Progenitor cell of endocrine pancreas (in vitro differentiated cells): ENCODE measurements at regions not wholly inside any gene's neighbourhood (a gene's known extent, or its start where the extent isn't known, plus 50 kb on each side); places are given as distances from the start of the nearest gene placed in this dataset.

ENCODE experiments used
- DNase-seq: peaks from one replicate; pipeline ENCODE4 v3.0.0; 2021; ENCODE audit warnings: low spot score; ENCODE audit not compliant: unreplicated experiment
- H3K27ac Mint-ChIP-seq: 2 replicates; pipeline ENCODE4 v1.8.0; 2021; ENCODE audit warnings: mild to moderate bottlenecking, moderate library complexity, mixed read lengths
- H3K27me3 Mint-ChIP-seq: 2 replicates; pipeline ENCODE4 v1.8.0; 2021; ENCODE audit warnings: mixed read lengths
- H3K36me3 Mint-ChIP-seq: 2 replicates; pipeline ENCODE4 v1.8.0; 2022; ENCODE audit warnings: mixed read lengths; ENCODE audit not compliant: insufficient read depth
- H3K4me1 Mint-ChIP-seq: 2 replicates; pipeline ENCODE4 v1.8.0; 2021; ENCODE audit warnings: low read depth, mixed read lengths
- H3K4me3 Mint-ChIP-seq: 2 replicates; pipeline ENCODE4 v1.8.0; 2021; ENCODE audit warnings: low read depth, mild to moderate bottlenecking, moderate library complexity, mixed read lengths
- H3K9me3 Mint-ChIP-seq: 2 replicates; pipeline ENCODE4 v1.8.0; 2021; ENCODE audit warnings: low read depth, mixed read lengths
- CTCF ChIP-seq: fragments of 200-600 bp; sonication (generic); IDR thresholded peaks from one replicate; pipeline ENCODE4 v1.5.0; 2021; ENCODE audit warnings: antibody characterized with exemption, mild to moderate bottlenecking; ENCODE audit not compliant: unreplicated experiment

- Mint-ChIP-seq H3K27ac (no peak overlapping the region), H3K9me3 (no peaks in the 10 kb centered on the region), H3K36me3 (no peaks in the 10 kb centered on the region), H3K4me3 (no peak overlapping the region), H3K27me3 (no peaks in the 10 kb centered on the region), H3K4me1 (peaks cover 15% of the 10 kb centered on the region)
- DNase-seq = no peak
- TF ChIP-seq CTCF = no peak
Measured at GRCh38 chr7:80318081-80318480, 183.4 kb downstream of the GNAI1 start.

- Mint-ChIP-seq H3K4me3 (no peak overlapping the region), H3K36me3 (no peaks in the 10 kb centered on the region), H3K27ac (no peak overlapping the region), H3K9me3 (no peaks in the 10 kb centered on the region), H3K27me3 (no peaks in the 10 kb centered on the region), H3K4me1 (peaks cover 23% of the 10 kb centered on the region)
- TF ChIP-seq CTCF = no peak
- no peak for DNase-seq
Measured at GRCh38 chr7:80316811-80317210, 182.2 kb downstream of the GNAI1 start.

GRCh38 chr7:80313716-80314115, 179.1 kb downstream of the GNAI1 start:
- no peak overlapping the region for H3K27ac Mint-ChIP-seq
- no peak for DNase-seq
- no peaks in the 10 kb centered on the region for H3K9me3 Mint-ChIP-seq
- H3K4me1 Mint-ChIP-seq = peaks cover 30% of the 10 kb centered on the region
- no peaks in the 10 kb centered on the region for H3K27me3 Mint-ChIP-seq
- no peak overlapping the region for H3K4me3 Mint-ChIP-seq
- no peak for TF ChIP-seq CTCF
- no peaks in the 10 kb centered on the region for H3K36me3 Mint-ChIP-seq

- no peak for DNase-seq
- H3K36me3 Mint-ChIP-seq = no peaks in the 10 kb centered on the region
- H3K27me3 Mint-ChIP-seq = no peaks in the 10 kb centered on the region
- H3K4me3 Mint-ChIP-seq = no peak overlapping the region
- no peaks in the 10 kb centered on the region for H3K9me3 Mint-ChIP-seq
- no peak for TF ChIP-seq CTCF
- H3K27ac Mint-ChIP-seq = no peak overlapping the region
- peaks cover 30% of the 10 kb centered on the region for H3K4me1 Mint-ChIP-seq
Measured at GRCh38 chr7:80313067-80313626, 178.5 kb downstream of the GNAI1 start.

GRCh38 chr7:80312139-80312661, 177.6 kb downstream of the GNAI1 start:
- no peaks in the 10 kb centered on the region for H3K27me3 Mint-ChIP-seq
- H3K4me3 Mint-ChIP-seq = no peak overlapping the region
- H3K4me1 Mint-ChIP-seq = peaks cover 28% of the 10 kb centered on the region
- H3K36me3 Mint-ChIP-seq = no peaks in the 10 kb centered on the region
- DNase-seq = no peak
- peak overlapping the region; percentile 88 for H3K27ac Mint-ChIP-seq
- TF ChIP-seq CTCF = no peak
- no peaks in the 10 kb centered on the region for H3K9me3 Mint-ChIP-seq
